HepG2 (cell line): ENCODE measurements at regions not wholly inside any gene's neighbourhood (a gene's known extent, or its start where the extent isn't known, plus 50 kb on each side); places are given as distances from the start of the nearest gene placed in this dataset.

Source experiments
- NBN ChIP-seq: fragments of 450-650 bp; conservative IDR thresholded peaks from 2 replicates; pipeline ENCODE4 v1.6.1; 2017
- ZFP41 ChIP-seq: sonication (generic); formaldehyde crosslinking; IDR thresholded peaks from 2 replicates; pipeline ENCODE4 v1.4.0; 2020; ENCODE audit warnings: mild to moderate bottlenecking, missing genetic modification reagents, borderline replicate concordance
- ZNF660 ChIP-seq: sonication (generic); formaldehyde crosslinking; IDR thresholded peaks from 2 replicates; pipeline ENCODE4 v1.5.1; 2020; ENCODE audit warnings: mild to moderate bottlenecking, low read depth, missing genetic modification reagents, borderline replicate concordance
- TF ChIP-seq, protein P1 (sequence below): sonication (generic); formaldehyde crosslinking; IDR thresholded peaks from 2 replicates; pipeline ENCODE4 v1.5.1; 2020; ENCODE audit warnings: mild to moderate bottlenecking, missing genetic modification reagents
- TF ChIP-seq, protein P2 (sequence below): sonication (generic); formaldehyde crosslinking; IDR thresholded peaks from 2 replicates; pipeline ENCODE4 v1.8.1; 2023; ENCODE audit warnings: mild to moderate bottlenecking, missing genetic modification reagents, borderline replicate concordance
- TF ChIP-seq, protein P3 (sequence below): sonication (generic); formaldehyde crosslinking; IDR thresholded peaks from 2 replicates; pipeline ENCODE4 v1.4.0; 2020; ENCODE audit warnings: mild to moderate bottlenecking, missing genetic modification reagents

DNA sequence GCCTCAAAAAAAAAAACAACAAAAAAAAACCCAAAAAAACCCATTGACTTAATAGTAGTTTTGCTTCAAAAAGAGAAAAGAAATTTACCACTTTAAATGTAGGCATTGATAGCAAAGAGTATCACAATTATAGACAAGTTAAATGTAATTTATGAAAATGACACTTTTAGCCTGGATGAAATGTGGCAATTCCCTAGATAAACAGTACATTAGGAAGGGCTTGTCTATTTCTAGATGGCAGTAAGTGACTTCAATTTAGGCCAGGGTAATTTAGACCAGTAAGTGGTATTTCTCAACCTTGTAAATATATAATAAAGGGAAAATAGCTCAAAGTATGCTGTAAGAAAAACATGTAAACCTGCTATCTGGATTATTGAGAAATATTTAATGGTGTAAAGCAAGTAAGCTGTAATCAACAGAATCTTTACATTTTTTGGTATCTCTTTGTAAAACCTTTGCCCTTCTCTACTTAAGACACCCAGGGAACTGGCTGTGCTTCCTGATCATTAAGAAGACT, 103.7 kb upstream of the RAPGEF2 start:
- TF ChIP-seq, protein P1, sequence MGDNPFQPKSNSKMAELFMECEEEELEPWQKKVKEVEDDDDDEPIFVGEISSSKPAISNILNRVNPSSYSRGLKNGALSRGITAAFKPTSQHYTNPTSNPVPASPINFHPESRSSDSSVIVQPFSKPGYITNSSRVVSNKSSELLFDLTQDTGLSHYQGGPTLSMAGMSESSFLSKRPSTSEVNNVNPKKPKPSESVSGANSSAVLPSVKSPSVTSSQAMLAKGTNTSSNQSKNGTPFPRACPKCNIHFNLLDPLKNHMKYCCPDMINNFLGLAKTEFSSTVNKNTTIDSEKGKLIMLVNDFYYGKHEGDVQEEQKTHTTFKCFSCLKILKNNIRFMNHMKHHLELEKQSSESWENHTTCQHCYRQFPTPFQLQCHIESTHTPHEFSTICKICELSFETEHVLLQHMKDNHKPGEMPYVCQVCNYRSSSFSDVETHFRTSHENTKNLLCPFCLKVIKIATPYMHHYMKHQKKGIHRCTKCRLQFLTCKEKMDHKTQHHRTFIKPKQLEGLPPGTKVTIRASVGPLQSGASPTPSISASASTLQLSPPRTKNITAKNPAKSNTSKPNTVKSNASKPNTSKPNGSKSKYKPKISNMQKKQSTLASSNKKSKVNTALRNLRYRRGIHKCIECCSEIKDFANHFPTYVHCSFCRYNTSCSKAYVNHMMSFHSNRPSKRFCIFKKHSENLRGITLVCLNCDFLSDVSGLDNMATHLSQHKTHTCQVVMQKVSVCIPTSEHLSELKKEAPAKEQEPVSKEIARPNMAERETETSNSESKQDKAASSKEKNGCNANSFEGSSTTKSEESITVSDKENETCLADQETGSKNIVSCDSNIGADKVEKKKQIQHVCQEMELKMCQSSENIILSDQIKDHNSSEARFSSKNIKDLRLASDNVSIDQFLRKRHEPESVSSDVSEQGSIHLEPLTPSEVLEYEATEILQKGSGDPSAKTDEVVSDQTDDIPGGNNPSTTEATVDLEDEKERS, result no peak
- TF ChIP-seq, protein P2, sequence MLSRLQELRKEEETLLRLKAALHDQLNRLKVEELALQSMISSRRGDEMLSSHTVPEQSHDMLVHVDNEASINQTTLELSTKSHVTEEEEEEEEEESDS (CRISPR knock-in tag), result no peak
- TF ChIP-seq ZFP41 (CRISPR knock-in tag) (no peak), NBN (no peak), ZNF660 (no peak)
- TF ChIP-seq, protein P3, sequence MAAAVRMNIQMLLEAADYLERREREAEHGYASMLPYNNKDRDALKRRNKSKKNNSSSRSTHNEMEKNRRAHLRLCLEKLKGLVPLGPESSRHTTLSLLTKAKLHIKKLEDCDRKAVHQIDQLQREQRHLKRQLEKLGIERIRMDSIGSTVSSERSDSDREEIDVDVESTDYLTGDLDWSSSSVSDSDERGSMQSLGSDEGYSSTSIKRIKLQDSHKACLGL (CRISPR knock-in tag), result no peak
